CD14-positive monocyte (primary cell): ENCODE measurements at regions not wholly inside any gene's neighbourhood (a gene's known extent, or its start where the extent isn't known, plus 50 kb on each side); places are given as distances from the start of the nearest gene placed in this dataset.

Experiments
- DNase-seq, 3 donors: peaks; one replicate each; pipeline ENCODE4 v3.0.0-alpha.2; 2011 to 2022
- H2AFZ ChIP-seq: 2 replicates; pipeline ENCODE4 v1.6.0; 2012; ENCODE audit warnings: mild to moderate bottlenecking, low read depth, low read length, inconsistent platforms; ENCODE audit not compliant: insufficient read depth, poor library complexity, severe bottlenecking
- H3K27ac ChIP-seq, 2 donors: 1 replicate in 1 of 2; 2 replicates in 1 of 2; pipeline ENCODE4 v1.5.1; 2012 to 2013; ENCODE audit warnings: low read length in 2 of 2, control low read depth in 1 of 2, inconsistent platforms in 1 of 2, low read depth in 1 of 2, mild to moderate bottlenecking in 1 of 2
- H3K27me3 ChIP-seq, 2 donors: one replicate each; pipeline versions ENCODE4 v1.6.0 to v1.6.1; 2011 to 2013; ENCODE audit warnings: low read length in 2 of 2; ENCODE audit not compliant: control insufficient read depth in 2 of 2, insufficient read depth in 2 of 2
- H3K36me3 ChIP-seq, 2 donors: replicated peaks in 1 of 2; 1 replicate in 1 of 2; 2 replicates in 1 of 2; pipeline versions ENCODE4 v1.5.1 to v1.6.1; 2012 to 2013; ENCODE audit warnings: low read length in 2 of 2, control low read depth in 1 of 2, inconsistent platforms in 1 of 2, mild to moderate bottlenecking in 1 of 2; ENCODE audit not compliant: insufficient read depth in 2 of 2, control insufficient read depth in 1 of 2
- H3K4me1 ChIP-seq, 2 donors: 1 replicate in 1 of 2; 2 replicates in 1 of 2; pipeline versions ENCODE4 v1.5.1 to v1.6.1; 2012 to 2013; ENCODE audit warnings: low read length in 2 of 2, control low read depth in 1 of 2, inconsistent platforms in 1 of 2, mild to moderate bottlenecking in 1 of 2, moderate library complexity in 1 of 2; ENCODE audit not compliant: insufficient read depth in 2 of 2, control insufficient read depth in 1 of 2
- H3K4me2 ChIP-seq: replicated peaks from 2 replicates; pipeline ENCODE3; 2012; ENCODE audit warnings: low read length, moderate library complexity, mild to moderate bottlenecking; ENCODE audit not compliant: poor library complexity, severe bottlenecking; ENCODE audit errors: extremely low read depth
- H3K4me3 ChIP-seq, 3 experiments: fragments of 200-600 bp in 1 of 3; sonication (generic) in 1 of 3; replicated peaks in 1 of 3; 1 replicate in 2 of 3; 2 replicates in 1 of 3; pipeline ENCODE4 v1.5.1; 2011 to 2013; ENCODE audit warnings: low read length in 3 of 3, mild to moderate bottlenecking in 3 of 3, control low read depth in 2 of 3, low read depth in 2 of 3, inconsistent platforms in 1 of 3, moderate library complexity in 1 of 3
- H3K79me2 ChIP-seq: 2 replicates; pipeline ENCODE4 v1.6.0; 2012; ENCODE audit warnings: mild to moderate bottlenecking, control low read depth, inconsistent platforms, low read length, moderate library complexity; ENCODE audit not compliant: insufficient read depth
- H3K9ac ChIP-seq: 2 replicates; pipeline ENCODE4 v1.6.0; 2017; ENCODE audit warnings: low read length, mild to moderate bottlenecking; ENCODE audit not compliant: insufficient read depth, poor library complexity, severe bottlenecking
- H3K9me3 ChIP-seq, 2 donors: replicated peaks in 1 of 2; 1 replicate in 1 of 2; 2 replicates in 1 of 2; pipeline versions ENCODE4 v1.5.1 to v1.6.1; 2012 to 2013; ENCODE audit warnings: low read length in 2 of 2, control low read depth in 1 of 2; ENCODE audit not compliant: control insufficient read depth in 1 of 2, insufficient read depth in 1 of 2
- H4K20me1 ChIP-seq: 2 replicates; pipeline ENCODE4 v1.6.0; 2012; ENCODE audit warnings: mild to moderate bottlenecking, low read length, control low read depth, moderate library complexity; ENCODE audit not compliant: insufficient read depth
- H3K27ac Mint-ChIP-seq, 7 donors: one replicate each; pipeline ENCODE4 v1.8.0; 2020; ENCODE audit warnings: mild to moderate bottlenecking in 7 of 7, mixed read lengths in 7 of 7, moderate library complexity in 6 of 7, inconsistent platforms in 2 of 7
- H3K27me3 Mint-ChIP-seq, 3 donors: one replicate each; pipeline ENCODE4 v1.8.0; 2021 to 2022; ENCODE audit warnings: low read depth in 3 of 3, mild to moderate bottlenecking in 3 of 3, mixed read lengths in 3 of 3, moderate library complexity in 3 of 3, inconsistent platforms in 1 of 3
- H3K36me3 Mint-ChIP-seq, 2 donors: one replicate each; pipeline ENCODE4 v1.8.0; 2020; ENCODE audit warnings: mixed read lengths in 2 of 2, inconsistent platforms in 1 of 2, mild to moderate bottlenecking in 1 of 2
- H3K4me1 Mint-ChIP-seq: one replicate; pipeline ENCODE4 v1.8.0; 2020; ENCODE audit warnings: mild to moderate bottlenecking, mixed read lengths
- H3K4me3 Mint-ChIP-seq, 2 donors: one replicate each; pipeline ENCODE4 v1.8.0; 2020; ENCODE audit warnings: mild to moderate bottlenecking in 2 of 2, mixed read lengths in 2 of 2, moderate library complexity in 1 of 2
- H3K9me3 Mint-ChIP-seq, 7 donors: one replicate each; pipeline ENCODE4 v1.8.0; 2020 to 2022; ENCODE audit warnings: mixed read lengths in 7 of 7, mild to moderate bottlenecking in 6 of 7, moderate library complexity in 6 of 7, inconsistent platforms in 2 of 7
- CTCF ChIP-seq: fragments of 200-600 bp; IDR thresholded peaks from one replicate; pipeline ENCODE4 v1.8.0; 2022; ENCODE audit warnings: antibody characterized with exemption, mild to moderate bottlenecking
- WGBS: methylation state at CpG from one replicate; pipeline ENCODE4 v1.1.5; 2013; ENCODE audit warnings: missing lambda C conversion rate; ENCODE audit not compliant: insufficient coverage; 5-methylcytosine and 5-hydroxymethylcytosine counted together
- intact Hi-C, 2 donors: fragments of 100-400 bp; cut with micrococcal nuclease; formaldehyde crosslinking; loops; one replicate each; pipeline versions ENCODE4 v1.15.0 to v1.15.1; 2023

GRCh38 chr5:39598661-39599248 lies 174.0 kb upstream of the DAB2 start:
- no peak overlapping the region for H3K9ac ChIP-seq
- no peaks in the 10 kb centered on the region for H3K36me3 ChIP-seq
- Mint-ChIP-seq H3K4me3 (no peak overlapping the region), H3K4me1 (no peaks in the 10 kb centered on the region), H3K27me3 (peaks cover 3 to 7% (median 4%) of the 10 kb centered on the region in 3 donors), H3K9me3 (no peaks in the 10 kb centered on the region), H3K27ac (no peak overlapping the region), H3K36me3 (no peaks in the 10 kb centered on the region)
- intact Hi-C loops: no loop called here
- H3K4me3 ChIP-seq: no peak overlapping the region
- DNase-seq: no peak
- no peaks in the 10 kb centered on the region for H3K27me3 ChIP-seq
- H3K4me1 ChIP-seq: no peaks in the 10 kb centered on the region
- 94% methylated on average over 14 of the region's 14 CpGs for WGBS
- TF ChIP-seq CTCF: no peak
- H3K9me3 ChIP-seq: no peaks in the 10 kb centered on the region
- H4K20me1 ChIP-seq: no peaks in the 10 kb centered on the region
- H3K79me2 ChIP-seq: no peaks in the 10 kb centered on the region
- no peak overlapping the region for H3K4me2 ChIP-seq
- H3K27ac ChIP-seq: no peak overlapping the region
- H2AFZ ChIP-seq: no peak overlapping the region

- Mint-ChIP-seq H3K4me3 (no peak overlapping the region), H3K4me1 (no peaks in the 10 kb centered on the region), H3K27ac (no peak overlapping the region), H3K36me3 (no peaks in the 10 kb centered on the region), H3K9me3 (peaks cover 0 to 4% (median 0%) of the 10 kb centered on the region in 7 donors), H3K27me3 (no peaks in the 10 kb centered on the region)
- Histone ChIP-seq H3K9me3 (no peaks in the 10 kb centered on the region), H3K79me2 (no peaks in the 10 kb centered on the region), H2AFZ (no peak overlapping the region), H3K4me3 (no peak overlapping the region), H3K36me3 (no peaks in the 10 kb centered on the region), H3K4me1 (no peaks in the 10 kb centered on the region), H3K27me3 (no peaks in the 10 kb centered on the region), H3K4me2 (no peak overlapping the region), H3K27ac (no peak overlapping the region), H3K9ac (no peak overlapping the region), H4K20me1 (no peaks in the 10 kb centered on the region)
- TF ChIP-seq CTCF: no peak
- WGBS: no CpG with 5 or more reads among the region's 2 CpGs
- intact Hi-C loops: loop anchor here in 1 of 2 donors (10.0 kb wide), 1 partner anchor 1147 kb away; no protein-coding TSS in a partner anchor
- no peak for DNase-seq
These were observed 163.4 kb upstream of the DAB2 start for GRCh38 chr5:39588179-39588578.
